DMS53 (cell line): ENCODE measurements at regions not wholly inside any gene's neighbourhood (a gene's known extent, or its start where the extent isn't known, plus 50 kb on each side); places are given as distances from the start of the nearest gene placed in this dataset.

ENCODE experiments used
- DNase-seq: peaks from one replicate; lab custom pipeline; 2025; lab: John Stamatoyannopoulos, UW

DNA sequence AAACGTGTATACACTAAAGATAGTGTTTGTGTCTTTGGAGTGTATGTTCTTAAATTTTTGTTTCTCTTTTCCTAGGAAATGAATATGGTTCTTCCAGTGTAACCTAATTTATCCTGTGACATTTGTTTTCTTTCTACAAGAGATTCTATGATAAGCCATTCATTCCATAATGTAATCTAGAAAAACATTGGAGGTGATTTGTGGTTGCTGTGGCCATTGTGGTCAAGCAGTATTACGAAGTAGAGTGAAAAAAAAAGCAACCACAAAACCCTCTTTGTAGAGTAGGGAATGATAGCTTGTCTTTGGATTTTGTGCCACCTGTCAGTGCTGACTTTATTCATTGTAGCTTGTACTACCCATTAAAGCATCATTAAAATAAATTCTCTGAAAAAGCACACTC, 1209.6 kb downstream of the ZPLD1 start:
- no peak for DNase-seq

DNA sequence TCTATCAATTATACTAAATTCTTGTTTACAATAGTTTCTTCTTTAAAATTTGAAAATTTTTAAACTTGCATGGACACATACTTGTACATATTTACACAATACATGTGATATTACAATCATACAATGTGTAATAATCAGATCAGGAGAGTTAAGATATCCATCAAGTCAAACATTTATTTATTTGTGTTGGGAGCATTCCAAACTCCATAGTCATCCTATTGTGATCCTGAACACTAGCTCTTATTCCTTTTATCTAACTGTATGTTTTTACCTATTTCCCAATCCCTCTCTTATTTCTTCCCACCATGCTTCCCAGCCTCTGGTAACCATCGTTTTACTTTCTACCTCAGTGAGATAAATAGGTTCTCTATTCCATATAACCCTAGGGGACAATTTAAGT, 1219.2 kb downstream of the ZPLD1 start:
- peak; percentile 20 for DNase-seq

GRCh38 chr3:103657756-103658155, 1222.9 kb downstream of the ZPLD1 start:
- DNase-seq = no peak

DNA sequence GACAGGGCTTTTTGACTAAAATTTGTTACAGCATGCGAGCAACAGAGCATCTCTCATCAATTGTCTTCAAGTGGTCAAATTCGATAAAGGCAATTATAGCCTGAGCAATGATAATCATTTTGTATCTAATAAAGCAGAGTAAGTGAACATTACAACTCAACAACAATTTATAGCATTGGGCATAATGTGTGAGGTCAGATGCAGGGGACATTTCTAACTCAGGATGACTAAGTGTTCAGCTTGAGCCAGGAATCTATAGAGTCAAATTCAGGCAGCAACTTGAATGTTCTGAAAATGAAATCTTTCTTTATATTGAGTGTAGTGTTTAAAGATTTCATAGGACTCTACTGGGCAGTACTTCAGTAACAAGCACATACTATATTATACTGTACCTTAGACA, 1226.0 kb downstream of the ZPLD1 start:
- DNase-seq = no peak

DNA sequence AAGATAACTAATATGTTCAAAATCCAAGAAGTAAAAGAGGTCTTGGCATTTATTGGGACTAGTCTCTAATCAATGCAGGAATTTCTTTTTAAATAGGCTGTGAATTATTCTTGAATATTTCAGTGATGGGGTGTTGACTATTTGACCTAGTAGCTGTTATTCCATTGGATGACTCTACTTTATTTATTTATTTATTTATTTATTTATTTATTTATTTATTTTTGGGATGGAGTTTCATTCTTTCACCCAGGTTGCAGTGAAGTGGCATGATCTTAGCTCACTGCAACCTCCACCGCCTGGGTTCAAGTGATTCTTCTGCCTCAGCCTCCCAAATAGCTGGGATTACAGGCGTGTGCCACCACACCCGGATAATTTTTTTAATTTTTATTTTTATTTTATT, 1227.8 kb downstream of the ZPLD1 start:
- DNase-seq = no peak

- DNase-seq = no peak
Measured at GRCh38 chr3:103672346-103672745, 1237.5 kb downstream of the ZPLD1 start.

GRCh38 chr3:103684904-103685303, 1250.1 kb downstream of the ZPLD1 start:
- no peak for DNase-seq

GRCh38 chr3:103685939-103686338, 1251.1 kb downstream of the ZPLD1 start:
- DNase-seq = no peak

DNA sequence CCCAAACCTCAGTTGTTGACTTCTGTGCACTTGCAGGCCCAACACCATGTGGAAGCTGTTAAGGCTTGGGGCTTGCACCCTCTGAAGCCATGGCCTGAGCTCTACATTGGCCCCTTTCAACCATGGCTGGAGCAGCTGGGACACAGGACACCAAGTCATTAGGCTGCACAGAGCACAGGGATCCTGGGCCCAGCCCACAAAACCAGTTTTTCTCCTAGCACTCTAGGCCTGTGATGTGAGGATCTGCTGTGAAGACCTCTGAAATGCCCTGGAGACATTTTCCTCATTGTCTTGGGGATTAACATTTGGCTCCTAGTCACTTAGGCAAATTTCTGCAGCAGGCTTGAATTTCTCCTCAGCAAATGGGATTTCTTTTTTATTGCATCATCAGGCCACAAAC, 1255.7 kb downstream of the ZPLD1 start:
- no peak for DNase-seq

DNA sequence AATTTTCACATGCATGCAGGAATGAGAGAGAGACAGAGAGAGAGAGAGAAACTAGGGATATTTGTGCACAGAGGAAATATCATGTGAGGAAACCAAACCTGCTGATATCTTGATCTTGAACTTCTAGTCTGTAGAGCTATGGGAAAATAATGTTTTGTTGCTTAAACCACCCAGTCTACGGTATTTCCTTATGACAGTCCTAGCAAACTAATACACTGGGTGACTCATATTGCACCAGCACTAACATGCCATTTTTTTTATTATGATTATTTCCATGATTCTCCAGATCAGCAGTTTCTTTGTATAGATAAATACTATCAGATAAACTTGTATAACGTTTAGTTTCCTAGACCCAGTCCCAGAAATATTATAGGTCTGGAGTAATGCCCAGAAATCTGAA, 1259.0 kb downstream of the ZPLD1 start:
- no peak for DNase-seq

DNA sequence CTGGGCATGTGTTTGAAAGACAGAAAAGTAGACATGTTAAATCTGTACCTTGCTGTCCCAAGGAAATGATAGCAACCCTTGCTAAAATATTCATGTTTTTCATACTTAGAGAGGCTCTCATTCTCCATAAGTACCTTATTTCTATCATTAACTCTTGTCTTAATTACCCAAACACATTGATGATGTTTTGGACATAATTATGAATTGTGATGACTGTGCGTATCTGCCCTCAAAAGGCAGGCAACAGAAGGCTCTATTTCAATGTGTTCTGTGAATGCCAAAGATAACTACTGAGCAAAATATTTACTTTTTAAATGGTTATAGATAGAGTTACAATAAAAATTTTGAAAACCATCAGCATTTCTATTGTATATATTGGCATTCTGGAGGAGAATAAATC, 1263.8 kb downstream of the ZPLD1 start:
- no peak for DNase-seq

- DNase-seq = no peak
Measured at GRCh38 chr3:103699228-103699627, 1264.4 kb downstream of the ZPLD1 start.

GRCh38 chr3:103705641-103706040, 1270.8 kb downstream of the ZPLD1 start:
- no peak for DNase-seq

DNA sequence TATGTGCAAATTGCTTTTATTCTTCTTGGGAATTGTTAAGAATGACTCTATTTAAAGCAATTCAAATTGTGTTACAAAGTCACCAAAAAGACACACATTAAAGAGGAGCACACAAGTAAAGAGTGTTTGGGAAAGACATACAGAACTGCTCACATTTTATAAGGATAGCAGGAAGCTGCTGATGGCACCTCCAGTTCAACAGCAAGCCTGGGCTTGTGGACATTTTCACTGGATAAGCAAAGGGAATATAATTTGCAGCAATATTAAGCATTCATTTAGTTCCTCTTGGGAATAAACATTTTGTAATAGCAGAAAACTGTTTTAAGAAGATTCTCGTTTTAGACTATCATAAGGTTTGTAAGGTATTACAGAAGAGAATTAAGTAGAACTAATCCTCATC, 1271.9 kb downstream of the ZPLD1 start:
- DNase-seq = no peak

- no peak for DNase-seq
Measured at GRCh38 chr3:103711670-103712069, 1276.9 kb downstream of the ZPLD1 start.

GRCh38 chr3:103712320-103713008, 1277.6 kb downstream of the ZPLD1 start:
- peak; percentile 36 for DNase-seq

DNA sequence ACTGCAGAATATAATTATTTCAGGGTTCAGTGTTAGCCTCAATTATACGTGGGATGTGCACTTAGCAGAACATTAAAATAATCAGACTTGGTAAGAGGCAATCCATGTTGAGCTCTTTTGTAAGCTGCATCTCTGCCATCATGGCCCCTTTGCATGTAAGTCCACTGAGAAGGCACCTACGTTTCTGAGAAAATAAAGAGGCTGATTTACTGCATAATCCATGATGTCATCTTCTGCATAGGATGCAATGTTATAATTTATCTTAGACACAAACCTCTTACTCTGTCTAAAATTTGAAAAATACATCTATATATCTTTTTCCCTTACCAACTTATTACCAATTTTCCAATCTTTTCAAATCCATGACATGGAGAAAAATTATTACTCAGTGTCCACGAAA, 1294.7 kb downstream of the ZPLD1 start:
- no peak for DNase-seq

DNA sequence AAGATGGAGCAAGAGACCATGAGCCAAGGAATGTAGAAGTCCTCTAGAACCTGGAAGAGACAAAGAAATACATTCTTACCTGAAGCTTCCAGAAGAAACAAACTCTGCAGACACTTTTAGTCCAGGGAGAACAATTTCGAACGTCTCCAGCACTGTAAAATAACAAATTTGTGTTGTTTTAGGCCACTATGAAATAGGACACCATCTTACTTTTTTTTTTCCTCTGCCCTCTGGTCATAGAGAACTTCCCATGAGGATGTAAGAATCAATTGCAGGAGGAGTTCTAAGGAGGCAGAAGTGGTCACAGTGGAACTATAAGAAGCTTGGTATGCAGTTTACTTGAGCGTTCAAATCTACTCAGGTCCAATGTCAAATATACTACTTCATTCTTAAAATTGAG, 1295.9 kb downstream of the ZPLD1 start:
- no peak for DNase-seq

- DNase-seq = no peak
Measured at GRCh38 chr3:103752986-103753385, 1318.2 kb downstream of the ZPLD1 start.

DNA sequence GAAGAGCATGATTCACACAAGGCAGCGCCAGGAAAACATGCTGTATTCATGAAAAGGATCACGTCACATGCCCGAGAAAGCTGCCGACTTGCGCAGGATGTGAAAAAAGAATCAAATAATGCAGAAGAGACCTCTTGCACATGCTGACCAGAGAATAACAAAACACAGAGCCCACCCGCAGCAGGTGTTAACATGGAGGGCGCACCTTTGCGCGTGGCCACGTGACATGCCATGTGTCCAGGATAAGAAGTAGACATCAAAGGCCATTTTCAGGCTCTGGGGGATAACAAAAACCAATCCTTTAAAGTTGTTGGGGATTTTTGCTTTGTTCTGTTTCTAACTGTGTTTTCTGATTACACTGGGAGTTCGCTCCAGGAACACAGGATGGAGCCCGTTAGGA, 1332.8 kb downstream of the ZPLD1 start:
- no peak for DNase-seq

GRCh38 chr3:103785017-103785416, 1350.2 kb downstream of the ZPLD1 start:
- no peak for DNase-seq

- no peak for DNase-seq
Measured at GRCh38 chr3:103785537-103785936, 1350.7 kb downstream of the ZPLD1 start.

DNA sequence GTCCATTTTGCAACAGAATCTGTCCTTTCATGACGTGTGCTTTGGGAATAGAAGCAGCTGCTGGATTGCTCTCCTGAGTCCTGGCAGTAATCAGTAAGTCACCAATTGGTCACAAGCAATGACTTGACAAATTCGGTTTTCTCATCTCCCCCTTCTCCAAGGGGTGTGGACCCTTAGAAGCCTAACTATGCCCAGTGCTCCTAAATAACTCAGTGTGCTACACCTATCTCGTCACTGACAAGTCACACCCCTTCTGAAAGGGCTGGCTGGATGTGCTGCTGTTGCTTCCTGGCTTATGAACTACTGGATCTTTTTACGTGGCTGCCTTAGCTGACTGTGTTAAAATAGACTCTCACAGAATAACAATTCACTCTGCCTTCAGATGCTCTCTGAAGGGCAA, 1351.5 kb downstream of the ZPLD1 start:
- peak; percentile 10 for DNase-seq

GRCh38 chr3:103787164-103787871, 1352.5 kb downstream of the ZPLD1 start:
- peak; percentile 16 for DNase-seq
